ENCODE measurements at regions not wholly inside any gene's neighbourhood (a gene's known extent, or its start where the extent isn't known, plus 50 kb on each side); places are given as distances from the start of the nearest gene placed in this dataset.

GRCh38 chr2:239531456-239532241 is 130.8 kb upstream of the HDAC4 start:
- Mint-ChIP-seq H3K4me1 (ENCODE audit: insufficient read depth, unreplicated experiment) (no peaks in the 10 kb centered on the region), H3K4me3 (ENCODE audit: unreplicated experiment) (no peak overlapping the region), H3K36me3 (ENCODE audit: insufficient read depth, unreplicated experiment) (no peaks in the 10 kb centered on the region), H3K9me3 (ENCODE audit: unreplicated experiment) (no peaks in the 10 kb centered on the region), H3K27ac (ENCODE audit: low read depth, unreplicated experiment) (no peak overlapping the region), H3K27me3 (ENCODE audit: insufficient read depth, unreplicated experiment) (peaks cover 30% of the 10 kb centered on the region)
- no peak for DNase-seq (ENCODE audit: unreplicated experiment)
- POLR2A ChIA-PET: no interaction called here
- no TSS peak for BruUV-seq (replicated peaks)
- CTCF ChIA-PET: interaction anchor here (0.9 kb wide), 1 partner anchor 458 kb away, joined by 3 read pairs; no protein-coding TSS in a partner anchor
- intact Hi-C loops (cut with micrococcal nuclease): no loop called here
- TF ChIP-seq CTCF (IDR thresholded peaks at IDR 0.05; ENCODE audit: unreplicated experiment): no peak

- Mint-ChIP-seq H3K27me3 (ENCODE audit: insufficient read depth, unreplicated experiment) (peaks cover 29% of the 10 kb centered on the region), H3K4me1 (ENCODE audit: insufficient read depth, unreplicated experiment) (no peaks in the 10 kb centered on the region), H3K36me3 (ENCODE audit: insufficient read depth, unreplicated experiment) (no peaks in the 10 kb centered on the region), H3K27ac (ENCODE audit: low read depth, unreplicated experiment) (no peak overlapping the region), H3K4me3 (ENCODE audit: unreplicated experiment) (no peak overlapping the region), H3K9me3 (ENCODE audit: unreplicated experiment) (no peaks in the 10 kb centered on the region)
- intact Hi-C loops (cut with micrococcal nuclease): no loop called here
- DNase-seq (ENCODE audit: unreplicated experiment): no peak
- CTCF ChIA-PET: interaction anchor here (0.6 kb wide), 1 partner anchor 197 kb away, joined by 3 read pairs; no protein-coding TSS in a partner anchor
- BruUV-seq (replicated peaks): no TSS peak
- POLR2A ChIA-PET: interaction anchor here (0.5 kb wide), 1 partner anchor 36 kb away, joined by 4 read pairs; no protein-coding TSS in a partner anchor
- TF ChIP-seq CTCF (IDR thresholded peaks at IDR 0.05; ENCODE audit: unreplicated experiment): no peak
Measured at GRCh38 chr2:239530749-239531316, 130.0 kb upstream of the HDAC4 start.

- BruUV-seq (replicated peaks): no TSS peak
- H3K4me1 Mint-ChIP-seq (ENCODE audit: insufficient read depth, unreplicated experiment): no peaks in the 10 kb centered on the region
- peaks cover 29% of the 10 kb centered on the region for H3K27me3 Mint-ChIP-seq (ENCODE audit: insufficient read depth, unreplicated experiment)
- ChIA-PET POLR2A (no interaction called here), CTCF (no interaction called here)
- no peaks in the 10 kb centered on the region for H3K9me3 Mint-ChIP-seq (ENCODE audit: unreplicated experiment)
- no peaks in the 10 kb centered on the region for H3K36me3 Mint-ChIP-seq (ENCODE audit: insufficient read depth, unreplicated experiment)
- H3K27ac Mint-ChIP-seq (ENCODE audit: low read depth, unreplicated experiment): no peak overlapping the region
- H3K4me3 Mint-ChIP-seq (ENCODE audit: unreplicated experiment): no peak overlapping the region
- intact Hi-C loops (cut with micrococcal nuclease): no loop called here
- TF ChIP-seq CTCF (IDR thresholded peaks at IDR 0.05; ENCODE audit: unreplicated experiment): no peak
- DNase-seq (ENCODE audit: unreplicated experiment): no peak
Measured at GRCh38 chr2:239529313-239530015, 128.6 kb upstream of the HDAC4 start.

GRCh38 chr2:239528883-239529282 is 128.1 kb upstream of the HDAC4 start:
- ChIA-PET CTCF (interaction anchor here (0.6 kb wide), 1 partner anchor 1191 kb away, joined by 4 read pairs; no protein-coding TSS in a partner anchor), POLR2A (no interaction called here)
- H3K4me1 Mint-ChIP-seq (ENCODE audit: insufficient read depth, unreplicated experiment): no peaks in the 10 kb centered on the region
- H3K36me3 Mint-ChIP-seq (ENCODE audit: insufficient read depth, unreplicated experiment): no peaks in the 10 kb centered on the region
- intact Hi-C loops (cut with micrococcal nuclease): no loop called here
- no peak for DNase-seq (ENCODE audit: unreplicated experiment)
- no peak overlapping the region for H3K4me3 Mint-ChIP-seq (ENCODE audit: unreplicated experiment)
- TF ChIP-seq CTCF (IDR thresholded peaks at IDR 0.05; ENCODE audit: unreplicated experiment): no peak
- no peaks in the 10 kb centered on the region for H3K9me3 Mint-ChIP-seq (ENCODE audit: unreplicated experiment)
- H3K27ac Mint-ChIP-seq (ENCODE audit: low read depth, unreplicated experiment): no peak overlapping the region
- BruUV-seq (replicated peaks): no TSS peak
- H3K27me3 Mint-ChIP-seq (ENCODE audit: insufficient read depth, unreplicated experiment): peaks cover 25% of the 10 kb centered on the region

Data from MCF 10A (cell line).